ENCODE measurements at regions not wholly inside any gene's neighbourhood (a gene's known extent, or its start where the extent isn't known, plus 50 kb on each side); places are given as distances from the start of the nearest gene placed in this dataset.

DNA sequence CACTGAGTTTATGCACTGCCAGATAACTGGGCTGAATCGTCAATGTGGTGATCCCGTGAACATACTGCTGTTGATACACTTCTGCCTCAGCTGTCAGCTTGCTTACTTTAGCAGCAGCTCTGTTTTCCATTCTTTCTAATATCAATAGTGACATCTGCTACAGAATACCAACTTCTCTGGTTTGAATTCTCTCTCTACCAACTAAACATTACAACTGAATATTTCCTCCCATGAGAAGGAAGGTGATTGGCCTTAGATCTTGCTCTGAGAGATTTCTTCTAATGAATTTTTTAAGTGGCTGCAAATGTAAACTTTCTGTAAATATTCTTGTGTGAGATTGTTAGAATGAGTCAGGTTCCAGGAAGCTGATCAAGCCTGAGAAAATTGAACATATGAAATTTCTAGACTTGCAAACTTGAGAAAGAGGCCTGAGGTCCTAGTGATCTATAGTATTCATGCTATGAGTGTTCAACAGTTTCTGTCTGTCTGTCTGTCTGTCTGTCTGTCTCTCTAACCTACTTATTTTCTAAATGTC, 205.5 kb upstream of the CDKN2B start:
- peaks cover 2 to 9% of the 10 kb centered on the region in 2 experiments; a peak in 3 of 4 replicates for H3K4me1 Mint-ChIP-seq
- Histone ChIP-seq H2AFZ (ENCODE audit: low read length) (no peak overlapping the region), H3K27ac (ENCODE audit: insufficient read length, low read depth, low read length) (no peak overlapping the region)

More for the DNA sequence above, 205.5 kb upstream of the CDKN2B start:
- Histone ChIP-seq H3K9ac (ENCODE audit: extremely low read depth, insufficient read length, low read length) (no peak overlapping the region), H3K4me1 (ENCODE audit: insufficient read depth, low read length) (no peaks in the 10 kb centered on the region; the same call in 1 of the 2 replicates), H4K8ac (replicated peaks; ENCODE audit: insufficient read length, low read depth, low read length) (no peak overlapping the region), H3K4me2 (ENCODE audit: insufficient read depth, insufficient read length, low read length) (no peak overlapping the region), H3K79me1 (ENCODE audit: insufficient read depth, low read depth, low read length, poor library complexity, severe bottlenecking) (no peaks in the 10 kb centered on the region), H3K14ac (ENCODE audit: insufficient read depth, low read length) (no peak overlapping the region), H2BK12ac (ENCODE audit: insufficient read length, low read depth, low read length) (no peak overlapping the region), H3K18ac (ENCODE audit: insufficient read length, low read depth, low read length) (no peak overlapping the region), H3K23me2 (ENCODE audit: insufficient read length, low read depth, low read length, poor library complexity, severe bottlenecking) (no peaks in the 10 kb centered on the region), H3K4ac (ENCODE audit: low read depth, low read length) (no peak overlapping the region), H3K23ac (ENCODE audit: insufficient read length, low read depth, low read length) (no peak overlapping the region), H3K79me2 (ENCODE audit: insufficient read depth, low read length) (no peaks in the 10 kb centered on the region), H3K56ac (ENCODE audit: insufficient read length, low read depth, low read length) (no peak overlapping the region), H4K91ac (ENCODE audit: insufficient read length, low read depth, low read length) (no peak overlapping the region), H3T11ph (ENCODE audit: low read length) (no peak overlapping the region), H3K9me3 (ENCODE audit: control insufficient read depth, low read depth, low read length) (no peaks in the 10 kb centered on the region), H2BK5ac (ENCODE audit: insufficient read length, low read length) (no peak overlapping the region), H2AK5ac (ENCODE audit: insufficient read length, low read length) (no peak overlapping the region), H4K5ac (ENCODE audit: insufficient read length, low read depth, low read length) (no peak overlapping the region), H2BK15ac (ENCODE audit: low read depth, low read length) (no peak overlapping the region), H4K20me1 (ENCODE audit: control insufficient read depth, insufficient read depth, insufficient read length) (no peaks in the 10 kb centered on the region), H2BK120ac (ENCODE audit: low read depth, low read length, poor library complexity, severe bottlenecking) (no peak overlapping the region), H2BK20ac (ENCODE audit: low read depth, low read length, poor library complexity, severe bottlenecking) (no peak overlapping the region), H3K27me3 (ENCODE audit: insufficient read depth, low read length) (no peaks in the 10 kb centered on the region)
- H3K4me3 Mint-ChIP-seq: no peak overlapping the region
- no peak for DNase-seq
- TF ChIP-seq, protein P1, sequence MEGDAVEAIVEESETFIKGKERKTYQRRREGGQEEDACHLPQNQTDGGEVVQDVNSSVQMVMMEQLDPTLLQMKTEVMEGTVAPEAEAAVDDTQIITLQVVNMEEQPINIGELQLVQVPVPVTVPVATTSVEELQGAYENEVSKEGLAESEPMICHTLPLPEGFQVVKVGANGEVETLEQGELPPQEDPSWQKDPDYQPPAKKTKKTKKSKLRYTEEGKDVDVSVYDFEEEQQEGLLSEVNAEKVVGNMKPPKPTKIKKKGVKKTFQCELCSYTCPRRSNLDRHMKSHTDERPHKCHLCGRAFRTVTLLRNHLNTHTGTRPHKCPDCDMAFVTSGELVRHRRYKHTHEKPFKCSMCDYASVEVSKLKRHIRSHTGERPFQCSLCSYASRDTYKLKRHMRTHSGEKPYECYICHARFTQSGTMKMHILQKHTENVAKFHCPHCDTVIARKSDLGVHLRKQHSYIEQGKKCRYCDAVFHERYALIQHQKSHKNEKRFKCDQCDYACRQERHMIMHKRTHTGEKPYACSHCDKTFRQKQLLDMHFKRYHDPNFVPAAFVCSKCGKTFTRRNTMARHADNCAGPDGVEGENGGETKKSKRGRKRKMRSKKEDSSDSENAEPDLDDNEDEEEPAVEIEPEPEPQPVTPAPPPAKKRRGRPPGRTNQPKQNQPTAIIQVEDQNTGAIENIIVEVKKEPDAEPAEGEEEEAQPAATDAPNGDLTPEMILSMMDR (conservative IDR thresholded peaks at IDR 0.05): no peak
- no peaks in the 10 kb centered on the region for H3K27me3 Mint-ChIP-seq (ENCODE audit: low read depth)
- no peaks in the 10 kb centered on the region for H3K9me3 Mint-ChIP-seq
- no CpG with 5 or more reads among the region's 2 CpGs for WGBS (ENCODE audit: extremely low coverage, insufficient read length, low lambda C conversion rate)
- no peak overlapping the region for H3K27ac Mint-ChIP-seq
- H3K36me3 Mint-ChIP-seq (ENCODE audit: insufficient read depth in 1 of 3, low read depth in 3 of 3): no peaks in the 10 kb centered on the region

All from H9 (cell line).